ENCODE measurements at regions not wholly inside any gene's neighbourhood (a gene's known extent, or its start where the extent isn't known, plus 50 kb on each side); places are given as distances from the start of the nearest gene placed in this dataset.

DNA sequence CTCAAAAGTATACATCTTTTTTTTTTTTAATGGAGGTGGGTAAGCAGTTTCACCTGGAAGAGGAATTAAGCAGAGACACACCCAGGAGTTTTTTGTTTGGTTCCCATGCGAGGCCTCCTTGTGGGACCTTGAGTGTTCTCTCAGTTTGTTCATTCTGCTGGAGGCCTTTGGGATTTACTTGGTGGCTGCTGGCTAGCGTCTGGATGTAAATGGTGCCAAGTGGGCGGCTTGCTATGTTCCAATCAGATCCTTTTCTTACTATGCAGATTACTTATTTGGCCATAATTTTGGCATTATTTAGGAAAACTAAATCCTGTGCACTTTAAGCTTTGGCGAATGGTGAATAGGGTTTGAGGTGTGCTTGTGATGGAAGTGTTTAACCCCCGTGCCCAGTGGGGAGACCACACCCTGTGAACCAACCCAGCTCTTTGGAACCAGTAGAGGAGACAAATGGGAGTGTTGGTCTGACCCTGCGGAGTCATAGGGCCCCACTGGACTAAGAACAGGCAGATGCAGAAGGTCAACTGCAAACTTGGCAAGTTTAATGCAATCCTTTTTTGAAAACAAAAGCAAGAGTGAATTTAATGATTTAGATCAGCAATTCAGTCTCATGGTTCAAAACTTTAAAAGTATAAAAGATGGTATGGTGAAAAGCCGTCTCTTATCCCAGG is 79.4 kb downstream of the EBLN2 start:
- no peak for DNase-seq (ENCODE audit: low read depth)
- no peak overlapping the region for H3K4me3 ChIP-seq (ENCODE audit: low read depth, low read length)
- TF ChIP-seq CTCF (IDR thresholded peaks at IDR 0.05; ENCODE audit: insufficient read depth, low read depth, low read length) = no peak
- ChIA-PET POLR2A (interaction anchor here (0.5 kb wide), 1 partner anchor 403 kb away, joined by 3 read pairs; no protein-coding TSS in a partner anchor), CTCF (interaction anchor here (0.9 kb wide), 1 partner anchor 12 kb away, joined by 3 read pairs; no protein-coding TSS in a partner anchor)
- H3K27me3 ChIP-seq (ENCODE audit: control insufficient read depth, insufficient read depth, low read length) = 0 out of 2 replicates have a peak, but pooled peaks cover 2% of the 10 kb centered on the region
- H3K36me3 ChIP-seq (ENCODE audit: control insufficient read depth, insufficient read depth, low read length) = no peaks in the 10 kb centered on the region

GRCh38 chr3:73141525-73141924 is 80.1 kb downstream of the EBLN2 start:
- DNase-seq (ENCODE audit: low read depth) = peak; percentile 0
- ChIA-PET POLR2A (interaction anchor here (0.5 kb wide), 1 partner anchor 403 kb away, joined by 3 read pairs; no protein-coding TSS in a partner anchor), CTCF (interaction anchor here (0.9 kb wide), 1 partner anchor 11 kb away, joined by 3 read pairs; no protein-coding TSS in a partner anchor)
- no peak for TF ChIP-seq CTCF (IDR thresholded peaks at IDR 0.05; ENCODE audit: insufficient read depth, low read depth, low read length)
- 0 out of 2 replicates have a peak, but pooled peaks cover 2% of the 10 kb centered on the region for H3K27me3 ChIP-seq (ENCODE audit: control insufficient read depth, insufficient read depth, low read length)
- no peaks in the 10 kb centered on the region for H3K36me3 ChIP-seq (ENCODE audit: control insufficient read depth, insufficient read depth, low read length)
- no peak overlapping the region for H3K4me3 ChIP-seq (ENCODE audit: low read depth, low read length)

- no peak for TF ChIP-seq CTCF (IDR thresholded peaks at IDR 0.05; ENCODE audit: insufficient read depth, low read depth, low read length)
- no peak overlapping the region for H3K4me3 ChIP-seq (ENCODE audit: low read depth, low read length)
- H3K27me3 ChIP-seq (ENCODE audit: control insufficient read depth, insufficient read depth, low read length) = 0 out of 2 replicates have a peak, but pooled peaks cover 2% of the 10 kb centered on the region
- H3K36me3 ChIP-seq (ENCODE audit: control insufficient read depth, insufficient read depth, low read length) = no peaks in the 10 kb centered on the region
- CTCF ChIA-PET = no interaction called here
- POLR2A ChIA-PET = no interaction called here
- no peak for DNase-seq (ENCODE audit: low read depth)
Measured at GRCh38 chr3:73143401-73143800, 81.9 kb downstream of the EBLN2 start.

GRCh38 chr3:73143821-73144237 is 82.4 kb downstream of the EBLN2 start:
- 0 out of 2 replicates have a peak, but pooled peaks cover 2% of the 10 kb centered on the region for H3K27me3 ChIP-seq (ENCODE audit: control insufficient read depth, insufficient read depth, low read length)
- ChIA-PET CTCF (no interaction called here), POLR2A (no interaction called here)
- no peak overlapping the region for H3K4me3 ChIP-seq (ENCODE audit: low read depth, low read length)
- no peaks in the 10 kb centered on the region for H3K36me3 ChIP-seq (ENCODE audit: control insufficient read depth, insufficient read depth, low read length)
- DNase-seq (ENCODE audit: low read depth) = peak; percentile 17
- TF ChIP-seq CTCF (IDR thresholded peaks at IDR 0.05; ENCODE audit: insufficient read depth, low read depth, low read length) = no peak

- ChIA-PET POLR2A (no interaction called here), CTCF (interaction anchor here (1.1 kb wide), 1 partner anchor 16 kb away, joined by 4 read pairs; no protein-coding TSS in a partner anchor)
- Histone ChIP-seq H3K36me3 (ENCODE audit: control insufficient read depth, insufficient read depth, low read length) (no peaks in the 10 kb centered on the region), H3K27me3 (ENCODE audit: control insufficient read depth, insufficient read depth, low read length) (0 out of 2 replicates have a peak, but pooled peaks cover 2% of the 10 kb centered on the region), H3K4me3 (ENCODE audit: low read depth, low read length) (no peak overlapping the region)
- DNase-seq (ENCODE audit: low read depth) = no peak
- TF ChIP-seq CTCF (IDR thresholded peaks at IDR 0.05; ENCODE audit: insufficient read depth, low read depth, low read length) = no peak
Measured at GRCh38 chr3:73144276-73144675, 82.8 kb downstream of the EBLN2 start.

Measured in BJ (cell line).